T-helper 9 cell (primary cell): ENCODE measurements at regions not wholly inside any gene's neighbourhood (a gene's known extent, or its start where the extent isn't known, plus 50 kb on each side); places are given as distances from the start of the nearest gene placed in this dataset.
"Not testable (repeated sequence)": the region's sequence is repeated elsewhere in the genome, so short reads cannot be mapped to it uniquely, and the experiment has no call there.

Experiments
- DNase-seq: peaks from one replicate; pipeline ENCODE4 v3.0.0-alpha.2; 2020

GRCh38 chr3:15851735-15852134 lies 54.0 kb upstream of the ANKRD28 start:
- DNase-seq = no peak

- DNase-seq = peak; percentile 56
Observed at GRCh38 chr3:15858547-15859506, 61.0 kb upstream of the ANKRD28 start.

- peak; percentile 70 for DNase-seq
Observed at GRCh38 chr3:15859507-15860013, 61.8 kb upstream of the ANKRD28 start.

GRCh38 chr3:15860014-15860934 lies 62.5 kb upstream of the ANKRD28 start:
- DNase-seq = no peak

GRCh38 chr3:15861163-15861562 lies 63.4 kb upstream of the ANKRD28 start:
- no peak for DNase-seq

- DNase-seq = no peak
Observed at GRCh38 chr3:15872807-15873206, 75.0 kb upstream of the ANKRD28 start.

- DNase-seq = no peak
Observed at GRCh38 chr3:15873415-15873814, 75.6 kb upstream of the ANKRD28 start.

GRCh38 chr3:15875016-15875689 lies 77.4 kb upstream of the ANKRD28 start:
- DNase-seq = no peak

GRCh38 chr3:15876669-15877068 lies 78.9 kb upstream of the ANKRD28 start:
- DNase-seq = no peak

GRCh38 chr3:15877813-15878212 lies 80.0 kb upstream of the ANKRD28 start:
- no peak for DNase-seq

GRCh38 chr3:15879787-15880186 lies 82.0 kb upstream of the ANKRD28 start:
- not testable (repeated sequence) for DNase-seq

- no peak for DNase-seq
Observed at GRCh38 chr3:15882577-15882976, 84.8 kb upstream of the ANKRD28 start.

- DNase-seq = no peak
Observed at GRCh38 chr3:15884132-15884531, 86.4 kb upstream of the ANKRD28 start.

GRCh38 chr3:15886521-15886920 lies 88.7 kb upstream of the ANKRD28 start:
- DNase-seq = no peak

GRCh38 chr3:15887261-15887660 lies 89.5 kb upstream of the ANKRD28 start:
- no peak for DNase-seq

GRCh38 chr3:15889936-15890335 lies 92.2 kb upstream of the ANKRD28 start:
- no peak for DNase-seq

GRCh38 chr3:15892311-15893227 lies 94.8 kb upstream of the ANKRD28 start:
- DNase-seq = no peak

- no peak for DNase-seq
Observed at GRCh38 chr3:15894382-15894781, 96.6 kb upstream of the ANKRD28 start.

- no peak for DNase-seq
Observed at GRCh38 chr3:15896500-15896899, 98.7 kb upstream of the ANKRD28 start.

- no peak for DNase-seq
Observed at GRCh38 chr3:15899388-15899787, 101.6 kb upstream of the ANKRD28 start.

- no peak for DNase-seq
Observed at GRCh38 chr3:15903164-15903563, 105.4 kb upstream of the ANKRD28 start.
